Uterus (tissue), 2 donors: ENCODE measurements at regions not wholly inside any gene's neighbourhood (a gene's known extent, or its start where the extent isn't known, plus 50 kb on each side); places are given as distances from the start of the nearest gene placed in this dataset.

Experiments used
- POLR2A ChIP-seq, 2 donors: fragments of 450-650 bp; IDR thresholded peaks; one replicate each; pipeline ENCODE4 v1.6.1; 2016; ENCODE audit warnings: antibody characterized with exemption in 2 of 2, mild to moderate bottlenecking in 1 of 2, moderate library complexity in 1 of 2
- TF ChIP-seq, protein P1 (sequence below), 4 experiments: fragments of 200-600 bp in 2 of 4; fragments of 450-650 bp in 2 of 4; sonication (generic) in 2 of 4; IDR thresholded peaks; one replicate each; pipeline ENCODE4 v1.5.1; 2016 to 2019; ENCODE audit warnings: antibody characterized with exemption in 4 of 4, mild to moderate bottlenecking in 2 of 4, moderate library complexity in 1 of 4

DNA sequence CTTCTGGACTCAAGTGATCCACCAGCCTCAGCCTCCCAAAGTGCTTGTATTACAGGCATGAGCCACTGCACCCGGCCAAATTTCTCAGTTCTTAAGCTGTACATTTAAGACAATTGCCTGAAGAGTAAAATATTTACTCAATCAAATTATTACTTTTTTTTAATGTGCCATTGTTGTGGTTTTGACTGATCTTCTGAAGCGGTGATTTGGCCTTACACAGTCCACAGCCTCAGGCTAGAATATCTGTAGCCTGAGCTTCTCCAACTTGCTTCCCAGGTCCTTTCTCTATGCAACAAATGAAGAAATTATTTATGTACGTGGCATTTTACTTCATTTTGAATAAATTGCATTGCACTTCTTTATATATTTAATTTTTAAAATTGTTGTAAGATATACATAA is 281.3 kb downstream of the KLF5 start:
- TF ChIP-seq, protein P1, sequence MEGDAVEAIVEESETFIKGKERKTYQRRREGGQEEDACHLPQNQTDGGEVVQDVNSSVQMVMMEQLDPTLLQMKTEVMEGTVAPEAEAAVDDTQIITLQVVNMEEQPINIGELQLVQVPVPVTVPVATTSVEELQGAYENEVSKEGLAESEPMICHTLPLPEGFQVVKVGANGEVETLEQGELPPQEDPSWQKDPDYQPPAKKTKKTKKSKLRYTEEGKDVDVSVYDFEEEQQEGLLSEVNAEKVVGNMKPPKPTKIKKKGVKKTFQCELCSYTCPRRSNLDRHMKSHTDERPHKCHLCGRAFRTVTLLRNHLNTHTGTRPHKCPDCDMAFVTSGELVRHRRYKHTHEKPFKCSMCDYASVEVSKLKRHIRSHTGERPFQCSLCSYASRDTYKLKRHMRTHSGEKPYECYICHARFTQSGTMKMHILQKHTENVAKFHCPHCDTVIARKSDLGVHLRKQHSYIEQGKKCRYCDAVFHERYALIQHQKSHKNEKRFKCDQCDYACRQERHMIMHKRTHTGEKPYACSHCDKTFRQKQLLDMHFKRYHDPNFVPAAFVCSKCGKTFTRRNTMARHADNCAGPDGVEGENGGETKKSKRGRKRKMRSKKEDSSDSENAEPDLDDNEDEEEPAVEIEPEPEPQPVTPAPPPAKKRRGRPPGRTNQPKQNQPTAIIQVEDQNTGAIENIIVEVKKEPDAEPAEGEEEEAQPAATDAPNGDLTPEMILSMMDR (IDR thresholded peaks at IDR 0.05): no peak
- TF ChIP-seq POLR2A (IDR thresholded peaks at IDR 0.05): no peak
